Lower lobe of right lung (tissue), 2 donors: ENCODE measurements at regions not wholly inside any gene's neighbourhood (a gene's known extent, or its start where the extent isn't known, plus 50 kb on each side); places are given as distances from the start of the nearest gene placed in this dataset.
A peak's percentile ranks its signal among the peaks of the same experiment; 100 is the strongest.

Experiments
- ATAC-seq, 2 donors: fragments of 200-7000 bp; cut with Tn5 transposase; one replicate each; pipeline ENCODE4 v1.9.1; 2020 to 2022; ENCODE audit warnings: mild to moderate bottlenecking in 2 of 2, moderate library complexity in 2 of 2
- DNase-seq: peaks from one replicate; pipeline ENCODE4 v3.0.0-alpha.2; 2020
- H3K27ac ChIP-seq: fragments of 200-600 bp; one replicate; pipeline ENCODE4 v1.8.0; 2022
- H3K27me3 ChIP-seq: fragments of 200-600 bp; one replicate; pipeline ENCODE4 v1.8.0; 2022; ENCODE audit warnings: low read depth
- H3K36me3 ChIP-seq: fragments of 200-600 bp; one replicate; pipeline ENCODE4 v1.8.0; 2022; ENCODE audit warnings: mild to moderate bottlenecking
- H3K4me1 ChIP-seq: fragments of 200-600 bp; one replicate; pipeline ENCODE4 v1.8.0; 2022
- H3K4me3 ChIP-seq: fragments of 200-600 bp; one replicate; pipeline ENCODE4 v1.8.0; 2022; ENCODE audit warnings: mild to moderate bottlenecking
- H3K9me3 ChIP-seq: fragments of 200-600 bp; one replicate; pipeline ENCODE4 v1.8.0; 2022
- CTCF ChIP-seq: fragments of 200-600 bp; IDR thresholded peaks from one replicate; pipeline ENCODE4 v1.8.0; 2022; ENCODE audit warnings: antibody characterized with exemption, mild to moderate bottlenecking
- intact Hi-C: fragments of 100-400 bp; cut with DNase I; formaldehyde crosslinking; loops from one replicate; pipeline ENCODE4 v1.11.0; 2022
- donor health status: DM: no; HTN: yes; CAD: no; lungs with severe emphysema.

GRCh38 chr2:71811726-71812125, 335.9 kb downstream of the CYP26B1 start:
- Histone ChIP-seq H3K4me3 (no peak overlapping the region), H3K9me3 (no peaks in the 10 kb centered on the region), H3K27ac (no peak overlapping the region), H3K27me3 (no peaks in the 10 kb centered on the region), H3K4me1 (no peaks in the 10 kb centered on the region), H3K36me3 (no peaks in the 10 kb centered on the region)
- DNase-seq (no peak), ATAC-seq (no peak)
- TF ChIP-seq CTCF = no peak
- intact Hi-C loops = no loop called here

GRCh38 chr2:71811157-71811556, 336.5 kb downstream of the CYP26B1 start:
- no peaks in the 10 kb centered on the region for H3K9me3 ChIP-seq
- H3K27ac ChIP-seq = no peak overlapping the region
- no peak for DNase-seq
- H3K36me3 ChIP-seq = no peaks in the 10 kb centered on the region
- ATAC-seq = no peak
- no peaks in the 10 kb centered on the region for H3K27me3 ChIP-seq
- intact Hi-C loops = no loop called here
- TF ChIP-seq CTCF = no peak
- H3K4me1 ChIP-seq = no peaks in the 10 kb centered on the region
- no peak overlapping the region for H3K4me3 ChIP-seq

GRCh38 chr2:71807581-71808451, 339.8 kb downstream of the CYP26B1 start:
- Histone ChIP-seq H3K27ac (no peak overlapping the region), H3K4me1 (no peaks in the 10 kb centered on the region), H3K27me3 (no peaks in the 10 kb centered on the region), H3K36me3 (no peaks in the 10 kb centered on the region), H3K4me3 (no peak overlapping the region), H3K9me3 (no peaks in the 10 kb centered on the region)
- TF ChIP-seq CTCF = no peak
- intact Hi-C loops = no loop called here
- peak; percentile 64 to 86 for ATAC-seq
- DNase-seq = no peak

GRCh38 chr2:71806432-71806831, 341.2 kb downstream of the CYP26B1 start:
- intact Hi-C loops = no loop called here
- no peak for ATAC-seq
- no peaks in the 10 kb centered on the region for H3K36me3 ChIP-seq
- H3K27ac ChIP-seq = no peak overlapping the region
- no peaks in the 10 kb centered on the region for H3K9me3 ChIP-seq
- no peaks in the 10 kb centered on the region for H3K4me1 ChIP-seq
- no peaks in the 10 kb centered on the region for H3K27me3 ChIP-seq
- no peak for DNase-seq
- no peak overlapping the region for H3K4me3 ChIP-seq
- no peak for TF ChIP-seq CTCF

GRCh38 chr2:71804281-71804751, 343.3 kb downstream of the CYP26B1 start:
- DNase-seq (no peak), ATAC-seq (no peak)
- Histone ChIP-seq H3K27ac (no peak overlapping the region), H3K4me3 (no peak overlapping the region), H3K4me1 (no peaks in the 10 kb centered on the region), H3K9me3 (no peaks in the 10 kb centered on the region), H3K27me3 (no peaks in the 10 kb centered on the region), H3K36me3 (no peaks in the 10 kb centered on the region)
- no peak for TF ChIP-seq CTCF
- intact Hi-C loops = no loop called here
